NCI-H446 treated with DMSO at 0.1 percent for 48 hours (cell line): ENCODE measurements at regions not wholly inside any gene's neighbourhood (a gene's known extent, or its start where the extent isn't known, plus 50 kb on each side); places are given as distances from the start of the nearest gene placed in this dataset.

Source experiments
- DNase-seq: peaks from one replicate; lab custom pipeline; 2025; lab: John Stamatoyannopoulos, UW

- DNase-seq, result no peak
Observed at GRCh38 chr10:43955978-43956377, 307.3 kb upstream of the ZNF32 start.

GRCh38 chr10:43955002-43955596, 306.4 kb upstream of the ZNF32 start:
- no peak for DNase-seq

GRCh38 chr10:43953672-43954071, 305.0 kb upstream of the ZNF32 start:
- DNase-seq, result no peak

GRCh38 chr10:43952760-43953159, 304.1 kb upstream of the ZNF32 start:
- DNase-seq, result no peak

- DNase-seq, result no peak
Observed at GRCh38 chr10:43949351-43949750, 300.7 kb upstream of the ZNF32 start.

- DNase-seq, result no peak
Observed at GRCh38 chr10:43946445-43946844, 297.8 kb upstream of the ZNF32 start.

- no peak for DNase-seq
Observed at GRCh38 chr10:43945908-43946307, 297.2 kb upstream of the ZNF32 start.

GRCh38 chr10:43945094-43945730, 296.5 kb upstream of the ZNF32 start:
- DNase-seq, result no peak

- no peak for DNase-seq
Observed at GRCh38 chr10:43944381-43945093, 295.9 kb upstream of the ZNF32 start.

- DNase-seq, result no peak
Observed at GRCh38 chr10:43943818-43944360, 295.2 kb upstream of the ZNF32 start.

- no peak for DNase-seq
Observed at GRCh38 chr10:43943119-43943817, 294.6 kb upstream of the ZNF32 start.

- no peak for DNase-seq
Observed at GRCh38 chr10:43942096-43942850, 293.6 kb upstream of the ZNF32 start.

- no peak for DNase-seq
Observed at GRCh38 chr10:43940898-43941837, 292.5 kb upstream of the ZNF32 start.

GRCh38 chr10:43939939-43940820, 291.5 kb upstream of the ZNF32 start:
- no peak for DNase-seq

- DNase-seq, result no peak
Observed at GRCh38 chr10:43939389-43939938, 290.8 kb upstream of the ZNF32 start.

- DNase-seq, result no peak
Observed at GRCh38 chr10:43938810-43939209, 290.1 kb upstream of the ZNF32 start.

GRCh38 chr10:43931308-43931930, 282.7 kb upstream of the ZNF32 start:
- no peak for DNase-seq

- no peak for DNase-seq
Observed at GRCh38 chr10:43930777-43931176, 282.1 kb upstream of the ZNF32 start.

- DNase-seq, result no peak
Observed at GRCh38 chr10:43930243-43930642, 281.6 kb upstream of the ZNF32 start.
